ENCODE measurements at regions not wholly inside any gene's neighbourhood (a gene's known extent, or its start where the extent isn't known, plus 50 kb on each side); places are given as distances from the start of the nearest gene placed in this dataset.
"Not testable (repeated sequence)": the region's sequence is repeated elsewhere in the genome, so short reads cannot be mapped to it uniquely, and the experiment has no call there.

DNA sequence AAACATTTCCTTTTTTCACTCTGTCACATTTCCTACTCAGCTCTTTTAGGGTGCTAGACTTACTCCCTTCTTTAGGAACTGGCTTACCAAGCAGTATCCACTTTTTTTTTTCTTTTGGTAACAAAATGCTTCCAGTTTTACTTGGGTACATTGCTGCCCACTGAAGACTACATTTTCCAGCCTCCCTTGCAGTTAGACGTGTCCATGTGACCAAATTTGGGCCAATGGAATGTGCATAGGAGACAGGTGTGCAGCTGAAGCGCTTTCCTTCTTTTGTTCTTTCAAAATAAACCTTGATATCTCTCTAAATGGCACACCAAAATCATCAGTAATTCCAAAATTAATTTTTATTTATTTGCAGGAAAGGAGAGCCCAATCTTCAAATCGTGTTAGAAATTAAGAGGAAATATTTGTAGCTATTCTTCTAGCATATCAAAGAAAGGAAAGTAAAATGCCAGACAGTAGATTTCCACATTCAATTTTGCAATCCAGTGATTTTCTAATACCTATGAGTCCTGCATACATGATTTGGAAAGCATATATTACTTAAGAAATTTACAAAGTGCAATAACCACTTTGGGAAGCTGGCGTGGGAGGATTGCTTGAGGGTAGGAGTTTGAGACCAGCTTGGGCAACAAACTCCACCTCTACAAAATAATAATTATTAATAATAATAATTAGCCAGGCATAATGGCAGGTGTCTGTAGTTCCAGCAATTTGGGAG, 422.0 kb upstream of the FRG2C start:
- no peak for TF ChIP-seq SUZ12 (IDR thresholded peaks at IDR 0.05; ENCODE audit: extremely low read depth, insufficient read depth, insufficient read length)
- no peak for TF ChIP-seq ZNF274 (IDR thresholded peaks at IDR 0.05; ENCODE audit: low read depth, low read length)
- no peak for TF ChIP-seq YY1 (IDR thresholded peaks at IDR 0.05; ENCODE audit: insufficient read depth, insufficient read length)
- Histone ChIP-seq H3K9ac (ENCODE audit: insufficient read length, low read depth) (no peak overlapping the region), H3K9me3 (ENCODE audit: insufficient read depth, low read length) (no peaks in the 10 kb centered on the region), H3K36me3 (ENCODE audit: insufficient read depth, insufficient read length, low read length) (no peaks in the 10 kb centered on the region), H3K4me3 (ENCODE audit: insufficient read length, low read depth) (no peak overlapping the region), H3K4me1 (ENCODE audit: insufficient read depth, insufficient read length) (no peaks in the 10 kb centered on the region), H3K27me3 (ENCODE audit: insufficient read depth, insufficient read length) (no peaks in the 10 kb centered on the region)
- DNase-seq (ENCODE audit: low read depth, low spot score), result no peak

DNA sequence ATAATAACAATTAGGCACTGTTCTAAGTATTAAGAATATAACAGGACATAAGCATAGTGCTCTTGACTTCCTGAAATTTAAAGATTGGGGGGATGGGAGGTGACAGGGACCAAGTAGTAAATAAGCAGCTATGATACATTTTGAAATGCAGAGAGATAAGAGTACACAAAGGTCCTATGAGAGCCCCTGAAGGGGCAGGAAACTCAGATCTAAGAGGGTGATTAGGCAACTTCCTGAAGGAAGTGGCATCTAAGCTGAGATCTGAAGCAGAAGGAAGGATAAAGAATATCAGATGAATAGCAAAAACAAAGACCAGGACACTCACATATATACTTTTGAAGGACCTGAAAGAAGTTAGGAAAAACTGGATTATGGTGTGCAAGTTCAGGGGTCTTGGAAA, 415.2 kb upstream of the FRG2C start:
- Histone ChIP-seq H3K9ac (ENCODE audit: insufficient read length, low read depth) (no peak overlapping the region), H3K36me3 (ENCODE audit: insufficient read depth, insufficient read length, low read length) (no peaks in the 10 kb centered on the region), H3K27me3 (ENCODE audit: insufficient read depth, insufficient read length) (no peaks in the 10 kb centered on the region), H3K9me3 (ENCODE audit: insufficient read depth, low read length) (no peaks in the 10 kb centered on the region), H3K4me3 (ENCODE audit: insufficient read length, low read depth) (no peak overlapping the region), H3K4me1 (ENCODE audit: insufficient read depth, insufficient read length) (no peaks in the 10 kb centered on the region)
- no peak for DNase-seq (ENCODE audit: low read depth, low spot score)
- no peak for TF ChIP-seq SUZ12 (IDR thresholded peaks at IDR 0.05; ENCODE audit: extremely low read depth, insufficient read depth, insufficient read length)
- TF ChIP-seq ZNF274 (IDR thresholded peaks at IDR 0.05; ENCODE audit: low read depth, low read length), result no peak
- no peak for TF ChIP-seq YY1 (IDR thresholded peaks at IDR 0.05; ENCODE audit: insufficient read depth, insufficient read length)

DNA sequence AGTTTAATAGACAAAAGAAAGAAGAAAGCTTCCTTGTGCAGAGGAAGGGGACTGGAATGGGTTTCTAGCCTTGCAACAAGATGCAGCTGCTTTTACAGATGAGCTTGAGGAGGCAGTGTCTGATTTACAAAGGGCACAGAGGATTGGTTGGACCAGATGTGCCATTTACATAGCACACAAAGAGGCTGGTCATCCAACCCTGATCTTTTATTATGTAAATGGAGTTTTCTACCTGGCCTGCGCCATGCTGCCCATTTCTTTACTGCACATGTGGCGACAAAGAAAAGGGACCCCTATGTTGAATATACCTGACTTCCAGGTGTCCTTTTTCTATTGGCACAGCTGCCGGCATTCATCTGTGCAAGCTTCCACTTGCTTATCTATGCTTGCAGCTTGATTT, 409.4 kb upstream of the FRG2C start:
- Histone ChIP-seq H3K36me3 (ENCODE audit: insufficient read depth, insufficient read length, low read length) (no peaks in the 10 kb centered on the region), H3K27me3 (ENCODE audit: insufficient read depth, insufficient read length) (no peaks in the 10 kb centered on the region), H3K9me3 (ENCODE audit: insufficient read depth, low read length) (no peaks in the 10 kb centered on the region), H3K4me1 (ENCODE audit: insufficient read depth, insufficient read length) (no peaks in the 10 kb centered on the region), H3K4me3 (ENCODE audit: insufficient read length, low read depth) (no peak overlapping the region), H3K9ac (ENCODE audit: insufficient read length, low read depth) (no peak overlapping the region)
- TF ChIP-seq ZNF274 (IDR thresholded peaks at IDR 0.05; ENCODE audit: low read depth, low read length), result no peak
- no peak for DNase-seq (ENCODE audit: low read depth, low spot score)

DNA sequence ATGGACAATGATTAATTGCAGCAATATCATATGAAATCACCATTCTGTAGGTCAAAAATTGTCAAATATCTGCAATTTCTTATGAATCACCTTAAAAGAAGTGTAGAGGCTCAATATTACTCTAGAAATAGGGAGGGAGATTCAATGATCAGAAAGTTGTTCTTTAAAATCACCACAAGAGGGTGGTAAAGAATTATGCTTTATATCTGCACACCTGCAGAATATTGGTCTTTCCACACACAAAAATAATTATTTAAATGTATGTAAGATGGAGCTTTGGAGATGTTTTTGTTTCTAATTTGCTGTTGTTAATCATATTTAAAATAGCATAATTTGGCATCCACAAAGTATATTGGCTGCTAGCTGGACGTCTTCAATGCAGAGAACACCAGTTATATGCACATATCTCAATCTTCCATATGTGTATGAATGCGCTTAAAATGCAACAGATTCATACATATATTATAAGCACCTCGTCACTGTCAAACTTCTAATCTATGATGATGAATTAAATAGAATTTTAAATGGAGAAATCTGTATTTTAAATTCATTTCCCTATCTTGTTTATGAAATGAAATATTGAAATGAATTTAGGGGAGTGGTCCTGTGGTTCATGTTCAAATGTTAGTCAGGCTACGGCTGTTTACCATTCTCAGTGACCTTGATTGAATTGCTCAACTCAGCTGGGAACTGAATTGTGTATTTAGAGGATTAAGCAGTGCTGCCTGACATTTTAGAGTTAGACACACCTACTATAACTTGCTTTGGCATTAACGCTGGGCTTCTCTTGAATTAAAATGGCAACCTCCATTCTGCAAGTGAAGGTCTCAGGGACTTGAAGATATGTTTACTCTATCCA, 405.1 kb upstream of the FRG2C start:
- not testable (repeated sequence) for H3K27me3 ChIP-seq (ENCODE audit: insufficient read depth, insufficient read length); DNase-seq (ENCODE audit: low read depth, low spot score); H3K9ac ChIP-seq (ENCODE audit: insufficient read length, low read depth)

DNA sequence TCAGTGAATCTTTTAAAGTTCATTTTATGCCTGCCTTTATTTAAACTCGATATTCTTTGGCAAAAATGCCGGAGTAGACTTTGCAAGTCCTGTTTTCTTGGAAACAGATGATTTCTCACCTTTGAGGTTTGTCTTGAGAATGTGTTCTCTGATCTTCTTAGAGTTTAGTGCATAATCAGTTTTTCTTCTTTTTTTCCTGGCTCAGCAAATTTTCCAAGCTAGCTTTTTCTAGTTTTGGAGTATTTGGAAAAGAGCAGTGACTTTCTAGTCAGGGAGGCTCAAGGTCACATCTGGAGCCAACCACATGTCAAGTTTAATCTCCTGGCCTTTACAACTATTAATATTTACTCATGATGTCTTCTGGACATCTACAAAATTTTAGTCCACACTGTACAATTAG, 403.2 kb upstream of the FRG2C start:
- H3K4me1 ChIP-seq (ENCODE audit: insufficient read depth, insufficient read length); H3K4me3 ChIP-seq (ENCODE audit: insufficient read length, low read depth); H3K36me3 ChIP-seq (ENCODE audit: insufficient read depth, insufficient read length, low read length); H3K9me3 ChIP-seq (ENCODE audit: insufficient read depth, low read length); DNase-seq (ENCODE audit: low read depth, low spot score); H3K27me3 ChIP-seq (ENCODE audit: insufficient read depth, insufficient read length); H3K9ac ChIP-seq (ENCODE audit: insufficient read length, low read depth): not testable (repeated sequence)

More for the DNA sequence above, 405.1 kb upstream of the FRG2C start:
- H3K4me1 ChIP-seq (ENCODE audit: insufficient read depth, insufficient read length); H3K36me3 ChIP-seq (ENCODE audit: insufficient read depth, insufficient read length, low read length); H3K4me3 ChIP-seq (ENCODE audit: insufficient read length, low read depth); H3K9me3 ChIP-seq (ENCODE audit: insufficient read depth, low read length): not testable (repeated sequence)

DNA sequence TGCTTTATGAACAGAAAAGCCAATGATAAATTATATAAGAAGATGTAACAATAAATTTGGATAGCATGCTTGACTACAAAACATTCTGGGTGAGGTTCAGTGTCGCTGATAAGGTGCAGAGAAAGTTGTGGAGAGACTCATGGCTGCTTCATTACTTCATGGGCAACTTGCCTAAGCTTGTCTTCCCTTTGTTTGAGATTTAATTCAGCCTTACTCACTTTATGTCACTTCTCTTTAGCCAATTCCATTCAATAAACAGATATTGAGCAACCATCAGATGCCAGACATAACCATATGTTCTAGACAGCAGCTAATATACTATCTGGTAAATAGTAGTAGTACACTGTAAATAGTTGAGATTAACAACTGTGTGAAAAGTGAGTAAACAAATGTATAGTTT, 401.5 kb upstream of the FRG2C start:
- TF ChIP-seq SUZ12 (IDR thresholded peaks at IDR 0.05; ENCODE audit: extremely low read depth, insufficient read depth, insufficient read length) (no peak), YY1 (IDR thresholded peaks at IDR 0.05; ENCODE audit: insufficient read depth, insufficient read length) (no peak), ZNF274 (IDR thresholded peaks at IDR 0.05; ENCODE audit: low read depth, low read length) (no peak)
- H3K9me3 ChIP-seq (ENCODE audit: insufficient read depth, low read length), result no peaks in the 10 kb centered on the region
- H3K4me1 ChIP-seq (ENCODE audit: insufficient read depth, insufficient read length), result no peaks in the 10 kb centered on the region
- H3K27me3 ChIP-seq (ENCODE audit: insufficient read depth, insufficient read length), result no peaks in the 10 kb centered on the region
- H3K9ac ChIP-seq (ENCODE audit: insufficient read length, low read depth), result no peak overlapping the region
- no peak overlapping the region for H3K4me3 ChIP-seq (ENCODE audit: insufficient read length, low read depth)
- no peak for DNase-seq (ENCODE audit: low read depth, low spot score)
- H3K36me3 ChIP-seq (ENCODE audit: insufficient read depth, insufficient read length, low read length), result no peaks in the 10 kb centered on the region

DNA sequence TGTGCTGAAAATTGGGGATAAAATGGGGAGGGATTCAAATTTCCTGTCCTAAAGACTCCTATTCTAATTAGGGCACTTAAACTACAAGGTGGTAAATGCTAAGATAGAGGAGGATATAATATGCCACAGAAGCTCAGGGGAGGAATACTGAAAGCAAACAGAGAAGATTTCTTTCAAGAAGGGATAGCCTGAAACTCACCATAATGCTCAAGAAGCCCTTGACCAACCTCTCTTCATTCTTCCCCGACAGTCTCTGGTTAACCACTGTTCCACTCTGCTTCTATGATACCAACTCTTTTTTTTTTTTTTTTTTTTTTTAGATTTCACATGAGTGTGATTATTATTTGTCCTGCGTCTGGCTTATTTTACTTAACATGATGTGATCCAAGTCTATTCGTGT, 398.2 kb upstream of the FRG2C start:
- TF ChIP-seq ZNF274 (IDR thresholded peaks at IDR 0.05; ENCODE audit: low read depth, low read length), result no peak
- no peak for TF ChIP-seq YY1 (IDR thresholded peaks at IDR 0.05; ENCODE audit: insufficient read depth, insufficient read length)
- no peak for TF ChIP-seq SUZ12 (IDR thresholded peaks at IDR 0.05; ENCODE audit: extremely low read depth, insufficient read depth, insufficient read length)
- DNase-seq (ENCODE audit: low read depth, low spot score), result no peak
- Histone ChIP-seq H3K4me1 (ENCODE audit: insufficient read depth, insufficient read length) (no peaks in the 10 kb centered on the region), H3K27me3 (ENCODE audit: insufficient read depth, insufficient read length) (no peaks in the 10 kb centered on the region), H3K36me3 (ENCODE audit: insufficient read depth, insufficient read length, low read length) (no peaks in the 10 kb centered on the region), H3K4me3 (ENCODE audit: insufficient read length, low read depth) (no peak overlapping the region), H3K9ac (ENCODE audit: insufficient read length, low read depth) (no peak overlapping the region), H3K9me3 (ENCODE audit: insufficient read depth, low read length) (no peaks in the 10 kb centered on the region)

DNA sequence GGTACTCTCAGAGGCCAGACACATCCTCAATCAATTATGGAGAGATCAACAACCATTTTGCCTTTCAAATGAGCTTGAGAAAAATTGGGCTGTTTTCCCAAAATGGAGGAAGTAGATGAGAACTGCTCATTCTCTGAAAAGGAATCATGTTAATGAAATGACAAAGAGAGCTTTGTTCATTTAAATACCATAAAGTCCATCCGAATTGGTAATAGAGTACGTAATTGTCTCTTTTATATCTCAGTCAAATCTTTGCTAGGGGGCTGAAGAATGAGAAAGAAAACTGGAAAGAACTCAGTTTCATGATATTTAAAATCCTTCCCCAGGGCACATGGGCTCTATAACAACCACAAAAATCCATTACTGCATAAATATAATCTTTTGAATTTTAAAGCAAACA, 395.6 kb upstream of the FRG2C start:
- H3K27me3 ChIP-seq (ENCODE audit: insufficient read depth, insufficient read length); H3K4me1 ChIP-seq (ENCODE audit: insufficient read depth, insufficient read length); H3K9me3 ChIP-seq (ENCODE audit: insufficient read depth, low read length); H3K4me3 ChIP-seq (ENCODE audit: insufficient read length, low read depth); H3K9ac ChIP-seq (ENCODE audit: insufficient read length, low read depth); H3K36me3 ChIP-seq (ENCODE audit: insufficient read depth, insufficient read length, low read length); DNase-seq (ENCODE audit: low read depth, low spot score): not testable (repeated sequence)

DNA sequence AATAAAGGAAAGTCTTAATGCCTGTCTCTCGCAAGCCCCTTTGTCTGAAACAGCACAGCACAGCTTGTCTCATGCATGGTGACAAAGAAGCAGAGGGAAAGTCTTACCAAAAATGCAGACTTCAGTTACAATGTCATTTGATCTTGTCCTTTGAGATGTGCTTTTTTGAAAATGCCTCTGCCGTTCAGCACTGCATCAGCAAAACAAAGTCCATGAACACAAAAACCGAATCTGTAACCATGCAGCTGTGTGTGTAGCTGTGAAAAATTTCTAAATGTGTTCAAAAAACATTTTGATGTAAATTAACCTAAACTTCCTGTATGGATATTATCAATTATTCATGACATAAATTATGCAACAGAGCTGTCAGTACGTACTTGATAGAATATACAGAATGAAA, 391.9 kb upstream of the FRG2C start:
- H3K4me1 ChIP-seq (ENCODE audit: insufficient read depth, insufficient read length); DNase-seq (ENCODE audit: low read depth, low spot score); H3K36me3 ChIP-seq (ENCODE audit: insufficient read depth, insufficient read length, low read length); H3K9me3 ChIP-seq (ENCODE audit: insufficient read depth, low read length); H3K27me3 ChIP-seq (ENCODE audit: insufficient read depth, insufficient read length); H3K4me3 ChIP-seq (ENCODE audit: insufficient read length, low read depth); H3K9ac ChIP-seq (ENCODE audit: insufficient read length, low read depth): not testable (repeated sequence)

All from NT2/D1 (cell line).